Heart right ventricle (tissue), 16 donors: ENCODE measurements at regions not wholly inside any gene's neighbourhood (a gene's known extent, or its start where the extent isn't known, plus 50 kb on each side); places are given as distances from the start of the nearest gene placed in this dataset.

Experiments
- ATAC-seq, 8 donors: fragments of 200-7000 bp; cut with Tn5 transposase; one replicate each; pipeline ENCODE4 v1.9.1; 2020; ENCODE audit warnings: mild to moderate bottlenecking in 8 of 8, moderate library complexity in 8 of 8, moderate number of reproducible peaks in 1 of 8
- DNase-seq, 2 donors: peaks; one replicate each; pipeline ENCODE4 v3.0.0-alpha.2; 2020
- H3K27ac ChIP-seq, 10 donors: fragments of 200-600 bp; sonication (generic) in 2 of 10; one replicate each; pipeline versions ENCODE4 v1.5.0 to v1.8.0; 2020 to 2022; ENCODE audit warnings: mild to moderate bottlenecking in 3 of 10
- H3K27me3 ChIP-seq, 7 donors: fragments of 200-600 bp; one replicate each; pipeline ENCODE4 v1.8.0; 2021 to 2022; ENCODE audit warnings: mild to moderate bottlenecking in 2 of 7
- H3K36me3 ChIP-seq, 9 donors: fragments of 200-600 bp; sonication (generic) in 1 of 9; one replicate each; pipeline versions ENCODE4 v1.5.0 to v1.8.0; 2020 to 2022; ENCODE audit warnings: mild to moderate bottlenecking in 2 of 9
- H3K4me1 ChIP-seq, 9 donors: fragments of 200-600 bp; sonication (generic) in 1 of 9; one replicate each; pipeline versions ENCODE4 v1.5.0 to v1.8.0; 2020 to 2022; ENCODE audit warnings: mild to moderate bottlenecking in 4 of 9
- H3K4me3 ChIP-seq, 10 donors: fragments of 200-600 bp; sonication (generic) in 2 of 10; one replicate each; pipeline versions ENCODE4 v1.5.0 to v1.8.0; 2020 to 2022; ENCODE audit warnings: mild to moderate bottlenecking in 7 of 10, moderate library complexity in 2 of 10
- H3K9me3 ChIP-seq, 11 donors: fragments of 200-600 bp in 10 of 11; sonication (generic) in 2 of 11; one replicate each; pipeline versions ENCODE4 v1.5.0 to v1.8.0; 2013 to 2022; ENCODE audit warnings: mild to moderate bottlenecking in 2 of 11, control low read depth in 1 of 11, moderate library complexity in 1 of 11
- CTCF ChIP-seq, 9 donors: fragments of 200-600 bp; sonication (generic) in 2 of 9; IDR thresholded peaks; one replicate each; pipeline versions ENCODE4 v1.5.0 to v1.8.0; 2021 to 2022; ENCODE audit warnings: antibody characterized with exemption in 9 of 9, mild to moderate bottlenecking in 5 of 9, moderate library complexity in 1 of 9
- WGBS, 2 donors: extraction: QIAGEN DNeasy Blood & Tissue Kit; methylation state at CpG; one replicate each; pipeline ENCODE4 v1.1.7; 2013; ENCODE audit warnings: inconsistent platforms in 1 of 2; 5-methylcytosine and 5-hydroxymethylcytosine counted together
- intact Hi-C, 10 donors: fragments of 100-400 bp; cut with DNase I; formaldehyde crosslinking; loops; one replicate each; pipeline versions ENCODE4 v1.11.1 to v1.14.2; 2022
- donor health status: Arrhythmogenic right ventricular cardiomyopathy.
- donor health status: ischemic (EF 13 %, LVEDD 7.1; RV severe dilation, severe dysfunction).
- donor health status: healthy with polysubstance abuse.
- donor health status: DM: no; HTN: yes; CAD: no.
- donor health status: DM: no; HTN: no; CAD: no.
- donor health status: ischemic (EF 25% LVEDD 6.9; RV normal size, moderate dysfunction).
- donor health status: ischemic (EF 25% LVEDD 5.7; RV mildly dilated, moderate dysfunction).
- donor health status: healthy.
- donor health status: DM: yes; HTN: yes; CAD: no.
- donor health status: Ischemic cardiomyopathy.
- donor health status: ischemic (EF 35%, LVEDD 5.7; RV mildly dilated, moderate dysfunction).
- donor health status: nonischemic (EF 11% LVEDD 7.7; RV severe dilation, severe dysfunction).
- donor health status: DM: yes; HTN: yes; CAD: no.
- donor health status: PGD.
- donor health status: ischemic (EF 29% LVEDD 5.4; RV normal size, mild dysfunction).
- donor health status: nonischemic (EF 23%, LVEDD 6.1; RV moderate dilation, normal function).

DNA sequence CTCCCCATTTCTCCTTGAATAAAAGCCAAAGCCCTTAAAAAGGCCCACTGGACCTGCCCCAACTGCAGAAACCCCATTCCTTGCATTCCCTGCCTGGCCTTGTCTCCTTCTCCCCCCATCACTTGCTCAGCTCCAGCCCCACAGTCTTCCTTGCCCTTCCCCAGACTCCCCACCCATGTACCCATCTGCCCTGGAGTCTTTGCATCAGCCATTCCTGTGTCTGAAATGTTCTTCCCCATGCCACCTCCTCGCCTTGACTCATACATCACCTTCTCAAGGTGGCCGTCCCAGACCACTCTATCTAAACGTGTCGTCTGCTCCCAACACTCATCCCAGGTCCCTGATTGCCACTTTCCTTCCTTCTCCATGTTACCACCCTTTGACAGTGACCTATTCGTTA, 77.4 kb upstream of the SHANK2 start:
- WGBS, 2 donors: 76 to 79% methylated on average over 5 of the region's 5 CpGs
- H3K9me3 ChIP-seq: peaks cover 0 to 7% (median 0%) of the 10 kb centered on the region in 11 donors
- H3K4me1 ChIP-seq: no peaks in the 10 kb centered on the region
- no peaks in the 10 kb centered on the region for H3K36me3 ChIP-seq
- no peak overlapping the region for H3K4me3 ChIP-seq
- intact Hi-C loops: no loop called here
- ATAC-seq: no peak
- peaks cover 0 to 25% (median 16%) of the 10 kb centered on the region in 7 donors for H3K27me3 ChIP-seq
- no peak overlapping the region for H3K27ac ChIP-seq
- TF ChIP-seq CTCF (IDR thresholded peaks at IDR 0.05): no peak
- DNase-seq: no peak

DNA sequence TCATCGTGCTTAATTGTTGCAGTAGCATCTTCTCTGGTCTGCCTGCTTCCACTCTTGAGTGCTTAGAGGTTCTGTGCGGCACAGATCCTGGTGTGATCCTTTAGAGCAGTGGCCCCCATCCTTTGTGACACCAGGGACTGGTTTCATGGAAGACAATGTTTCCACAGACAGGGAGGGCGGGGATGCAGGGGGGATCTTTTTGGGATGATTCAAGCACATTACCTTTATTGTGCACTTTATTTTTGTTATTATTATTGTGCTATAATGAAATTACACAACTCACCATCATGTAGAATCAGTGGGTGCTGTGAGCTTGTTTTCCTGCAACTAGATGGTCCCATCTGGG, 76.8 kb upstream of the SHANK2 start:
- Histone ChIP-seq H3K9me3 (peaks cover 0 to 7% (median 0%) of the 10 kb centered on the region in 11 donors), H3K36me3 (no peaks in the 10 kb centered on the region), H3K27ac (no peak overlapping the region), H3K4me3 (no peak overlapping the region), H3K4me1 (no peaks in the 10 kb centered on the region), H3K27me3 (peaks cover 0 to 26% (median 11%) of the 10 kb centered on the region in 7 donors)
- no peak for DNase-seq
- no peak for ATAC-seq
- no peak for TF ChIP-seq CTCF (IDR thresholded peaks at IDR 0.05)
- WGBS, 2 donors: 82 to 84% methylated on average over 3 of the region's 3 CpGs
- intact Hi-C loops: no loop called here

- H3K9me3 ChIP-seq: no peaks in the 10 kb centered on the region
- 83 to 84% methylated on average over 20 of the region's 20 CpGs for WGBS, 2 donors
- peaks cover 0 to 22% (median 7%) of the 10 kb centered on the region in 7 donors for H3K27me3 ChIP-seq
- no peak overlapping the region for H3K4me3 ChIP-seq
- DNase-seq (no peak), ATAC-seq (no peak)
- no peaks in the 10 kb centered on the region for H3K36me3 ChIP-seq
- intact Hi-C loops: no loop called here
- no peaks in the 10 kb centered on the region for H3K4me1 ChIP-seq
- no peak for TF ChIP-seq CTCF (IDR thresholded peaks at IDR 0.05)
- H3K27ac ChIP-seq: no peak overlapping the region
These were observed 75.0 kb upstream of the SHANK2 start for GRCh38 chr11:71327156-71328085.

DNA sequence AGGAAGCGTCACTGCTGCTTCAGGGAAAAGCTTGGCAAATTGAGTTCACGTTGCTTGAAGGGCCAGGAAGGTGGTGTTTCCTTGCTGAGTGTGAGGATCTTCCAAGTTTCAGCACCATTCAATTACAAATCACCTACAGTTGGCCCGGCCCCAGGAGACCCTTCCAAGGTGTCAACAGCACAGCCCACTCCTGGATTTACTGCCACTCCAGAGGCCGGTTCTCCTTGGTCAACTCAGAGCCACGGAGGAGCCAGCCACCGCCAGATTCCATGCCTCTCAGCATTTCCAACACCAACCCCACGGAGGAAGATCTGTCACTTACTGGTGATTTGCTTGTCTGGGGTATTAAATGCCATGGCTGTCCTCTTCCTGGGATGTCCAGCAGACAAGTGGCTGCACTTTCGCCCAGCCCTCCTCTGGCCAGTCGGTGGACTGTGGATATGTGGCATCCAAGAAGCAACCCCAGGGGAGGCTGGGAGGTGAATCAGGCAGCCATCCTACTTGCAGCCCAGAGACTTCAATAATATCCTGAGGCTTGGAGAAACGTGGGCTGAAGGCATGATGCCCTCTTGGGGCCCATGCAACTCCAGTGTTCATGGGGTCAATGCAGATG, 74.1 kb upstream of the SHANK2 start:
- H3K4me3 ChIP-seq: no peak overlapping the region
- ATAC-seq: no peak
- TF ChIP-seq CTCF (IDR thresholded peaks at IDR 0.05): no peak
- H3K27ac ChIP-seq: no peak overlapping the region
- no peaks in the 10 kb centered on the region for H3K9me3 ChIP-seq
- H3K36me3 ChIP-seq: no peaks in the 10 kb centered on the region
- no peaks in the 10 kb centered on the region for H3K4me1 ChIP-seq
- DNase-seq: no peak
- WGBS, 2 donors: 58 to 68% methylated on average over 10 of the region's 10 CpGs
- H3K27me3 ChIP-seq: peaks cover 0 to 20% (median 11%) of the 10 kb centered on the region in 7 donors
- intact Hi-C loops: no loop called here
